ENCODE measurements at regions not wholly inside any gene's neighbourhood (a gene's known extent, or its start where the extent isn't known, plus 50 kb on each side); places are given as distances from the start of the nearest gene placed in this dataset.

- ChIA-PET POLR2A (ENCODE audit: unreplicated experiment) (no interaction called here), CTCF (no interaction called here)
- Histone ChIP-seq H3K27me3 (ENCODE audit: low read length) (no peaks in the 10 kb centered on the region), H4K20me1 (ENCODE audit: low read length) (no peaks in the 10 kb centered on the region), H3F3A (ENCODE audit: low read length, unreplicated experiment) (no peaks in the 10 kb centered on the region), H3K36me3 (ENCODE audit: low read depth, low read length) (no peaks in the 10 kb centered on the region), H3K9me3 (ENCODE audit: low read length) (no peaks in the 10 kb centered on the region), H3K79me2 (ENCODE audit: low read length) (no peaks in the 10 kb centered on the region), H3K4me1 (ENCODE audit: insufficient read depth, low read length) (no peaks in the 10 kb centered on the region; the same call in 1 of the 2 replicates), H3K27ac (ENCODE audit: low read length) (no peak overlapping the region), H3K4me3 (ENCODE audit: low read length) (no peak overlapping the region), H3K9me2 (replicated peaks; ENCODE audit: low read length) (no peaks in the 10 kb centered on the region), H3K9ac (ENCODE audit: low read length) (no peak overlapping the region), H2AFZ (ENCODE audit: low read length) (no peak overlapping the region), H3K4me2 (ENCODE audit: low read length) (no peak overlapping the region)
- intact Hi-C loops (cut with micrococcal nuclease): no loop called here
- DNase-seq (no peak), ATAC-seq (no peak)
- BruUV-seq (replicated peaks): no TSS peak
- no peak for TF ChIP-seq EZH2phosphoT487 (IDR thresholded peaks at IDR 0.05; ENCODE audit: borderline replicate concordance, low read length)
Measured at GRCh38 chr6:43941174-43941573, 171.2 kb downstream of the VEGFA start.

GRCh38 chr6:43940393-43941087 is 170.5 kb downstream of the VEGFA start:
- BruUV-seq (replicated peaks): no TSS peak
- Histone ChIP-seq H3K9ac (ENCODE audit: low read length) (no peak overlapping the region), H3K4me2 (ENCODE audit: low read length) (no peak overlapping the region), H3K4me3 (ENCODE audit: low read length) (no peak overlapping the region), H3K36me3 (ENCODE audit: low read depth, low read length) (no peaks in the 10 kb centered on the region), H3F3A (ENCODE audit: low read length, unreplicated experiment) (no peaks in the 10 kb centered on the region), H2AFZ (ENCODE audit: low read length) (no peak overlapping the region), H3K27ac (ENCODE audit: low read length) (no peak overlapping the region), H3K79me2 (ENCODE audit: low read length) (no peaks in the 10 kb centered on the region), H3K4me1 (ENCODE audit: insufficient read depth, low read length) (no peaks in the 10 kb centered on the region; the same call in 1 of the 2 replicates), H4K20me1 (ENCODE audit: low read length) (no peaks in the 10 kb centered on the region), H3K27me3 (ENCODE audit: low read length) (no peaks in the 10 kb centered on the region), H3K9me2 (replicated peaks; ENCODE audit: low read length) (no peaks in the 10 kb centered on the region), H3K9me3 (ENCODE audit: low read length) (no peaks in the 10 kb centered on the region)
- ChIA-PET CTCF (no interaction called here), POLR2A (ENCODE audit: unreplicated experiment) (no interaction called here)
- intact Hi-C loops (cut with micrococcal nuclease): no loop called here
- no peak for TF ChIP-seq EZH2 (IDR thresholded peaks at IDR 0.05; ENCODE audit: low read length, unreplicated experiment)
- TF ChIP-seq CTCF (conservative IDR thresholded peaks at IDR 0.05; ENCODE audit: low read depth, low read length): no peak
- ATAC-seq (no peak), DNase-seq (no peak)

GRCh38 chr6:43940071-43940392 is 170.0 kb downstream of the VEGFA start:
- Histone ChIP-seq H4K20me1 (ENCODE audit: low read length) (no peaks in the 10 kb centered on the region), H3K36me3 (ENCODE audit: low read depth, low read length) (no peaks in the 10 kb centered on the region), H3K79me2 (ENCODE audit: low read length) (no peaks in the 10 kb centered on the region), H3K9me2 (replicated peaks; ENCODE audit: low read length) (no peaks in the 10 kb centered on the region), H3K4me3 (ENCODE audit: low read length) (no peak overlapping the region), H3K4me2 (ENCODE audit: low read length) (no peak overlapping the region), H3K9ac (ENCODE audit: low read length) (no peak overlapping the region), H3F3A (ENCODE audit: low read length, unreplicated experiment) (no peaks in the 10 kb centered on the region), H2AFZ (ENCODE audit: low read length) (no peak overlapping the region), H3K4me1 (ENCODE audit: insufficient read depth, low read length) (no peaks in the 10 kb centered on the region; the same call in 1 of the 2 replicates), H3K27me3 (ENCODE audit: low read length) (no peaks in the 10 kb centered on the region), H3K9me3 (ENCODE audit: low read length) (no peaks in the 10 kb centered on the region), H3K27ac (ENCODE audit: low read length) (no peak overlapping the region)
- DNase-seq: no peak
- no peak for TF ChIP-seq CTCF (conservative IDR thresholded peaks at IDR 0.05; ENCODE audit: low read depth, low read length)
- no peak for TF ChIP-seq EZH2 (IDR thresholded peaks at IDR 0.05; ENCODE audit: low read length, unreplicated experiment)
- TF ChIP-seq EZH2phosphoT487 (IDR thresholded peaks at IDR 0.05; ENCODE audit: borderline replicate concordance, low read length): no peak
- no peak for ATAC-seq
- CTCF ChIA-PET: no interaction called here
- POLR2A ChIA-PET (ENCODE audit: unreplicated experiment): no interaction called here
- no TSS peak for BruUV-seq (replicated peaks)
- intact Hi-C loops (cut with micrococcal nuclease): no loop called here
